Fibroblast of skin of back (primary cell): ENCODE measurements at regions not wholly inside any gene's neighbourhood (a gene's known extent, or its start where the extent isn't known, plus 50 kb on each side); places are given as distances from the start of the nearest gene placed in this dataset.

Experiments used
- DNase-seq: peaks from one replicate; pipeline ENCODE4 v3.0.0-alpha.2; 2013

DNA sequence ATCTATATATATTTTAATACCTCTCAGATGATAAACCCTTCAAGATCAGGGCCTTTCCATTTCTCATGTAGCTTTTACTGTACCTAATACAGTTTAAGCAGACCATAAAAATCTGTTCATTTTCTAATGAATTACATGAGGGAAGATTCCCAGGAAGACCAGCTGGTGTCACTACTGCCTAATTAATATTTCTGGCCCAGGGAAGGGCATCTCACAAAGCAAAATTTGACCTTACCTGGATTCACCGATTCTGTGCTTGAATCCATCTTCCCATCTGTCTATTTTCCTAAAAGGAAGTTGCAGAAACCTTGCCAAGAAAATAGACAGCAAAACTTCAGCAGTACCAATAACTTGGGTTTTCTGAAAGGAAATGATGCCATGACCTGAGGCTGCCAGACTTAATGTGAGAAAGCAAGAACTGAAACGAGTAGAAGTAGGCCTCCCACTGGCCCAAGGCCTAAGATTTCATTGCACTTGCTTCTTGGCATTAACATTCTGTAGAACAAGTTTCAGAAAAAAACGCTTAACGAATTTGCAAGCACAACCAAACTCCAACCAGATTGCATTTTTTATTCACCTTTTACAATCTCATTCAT lies 83.0 kb upstream of the GLIS3 start:
- peak; percentile 8 for DNase-seq

GRCh38 chr9:4381744-4382143 lies 81.9 kb upstream of the GLIS3 start:
- no peak for DNase-seq

DNA sequence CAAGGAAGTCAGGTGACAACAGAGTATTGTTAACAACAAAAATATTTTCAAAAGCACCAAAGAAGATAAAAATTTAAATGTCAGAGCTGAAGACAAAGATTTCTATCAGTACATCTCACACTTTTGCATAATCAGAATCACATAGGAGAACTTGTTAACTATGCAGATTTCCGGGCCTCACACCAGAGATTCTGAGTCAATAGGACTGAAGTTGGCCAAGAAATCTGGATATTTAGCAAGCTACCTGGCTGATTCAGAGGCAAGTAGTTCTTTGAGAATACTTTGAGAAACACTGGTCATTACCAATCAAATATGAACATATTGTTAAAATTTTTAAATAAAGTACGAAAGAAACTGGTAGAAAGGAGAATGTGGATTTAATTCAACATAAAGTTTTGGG lies 80.5 kb upstream of the GLIS3 start:
- no peak for DNase-seq

DNA sequence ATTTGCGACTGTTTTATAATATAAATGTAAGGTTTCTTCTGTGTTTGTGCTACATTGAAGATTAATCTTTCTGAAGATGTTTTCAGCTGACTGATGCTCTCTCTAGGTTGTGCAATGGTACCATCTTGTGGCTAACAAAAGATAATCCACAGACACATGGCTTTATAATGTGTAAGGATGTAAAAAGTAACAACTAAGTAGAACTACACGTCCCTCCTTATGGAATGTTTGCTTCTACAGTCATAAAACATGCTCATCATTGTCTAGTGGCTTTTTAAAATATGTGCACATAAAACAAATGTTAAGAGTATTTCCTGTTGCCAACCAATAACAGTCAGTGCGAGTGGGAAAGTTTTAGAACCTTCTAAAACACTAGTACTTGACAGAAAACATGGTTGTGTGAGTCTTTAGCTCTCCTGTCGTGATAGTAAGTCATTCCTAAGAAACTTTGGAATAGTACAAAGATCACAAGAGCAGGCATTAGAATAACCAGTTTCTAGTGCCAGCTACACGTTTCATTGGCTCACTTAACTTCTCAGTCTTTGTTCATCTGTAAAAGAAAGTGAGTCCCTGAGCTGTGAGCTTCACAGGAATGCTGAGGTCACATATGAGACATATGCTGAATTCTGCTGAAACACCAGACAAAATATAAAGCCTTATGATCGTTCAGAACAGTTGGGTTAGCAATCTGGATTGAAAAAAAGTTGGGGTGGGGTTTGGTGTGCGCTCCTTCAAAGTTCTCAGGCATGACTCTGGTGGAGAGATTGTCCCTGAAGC lies 75.7 kb upstream of the GLIS3 start:
- peak; percentile 88 for DNase-seq

- peak; percentile 92 for DNase-seq
Measured at GRCh38 chr9:4371108-4371507, 71.2 kb upstream of the GLIS3 start.

DNA sequence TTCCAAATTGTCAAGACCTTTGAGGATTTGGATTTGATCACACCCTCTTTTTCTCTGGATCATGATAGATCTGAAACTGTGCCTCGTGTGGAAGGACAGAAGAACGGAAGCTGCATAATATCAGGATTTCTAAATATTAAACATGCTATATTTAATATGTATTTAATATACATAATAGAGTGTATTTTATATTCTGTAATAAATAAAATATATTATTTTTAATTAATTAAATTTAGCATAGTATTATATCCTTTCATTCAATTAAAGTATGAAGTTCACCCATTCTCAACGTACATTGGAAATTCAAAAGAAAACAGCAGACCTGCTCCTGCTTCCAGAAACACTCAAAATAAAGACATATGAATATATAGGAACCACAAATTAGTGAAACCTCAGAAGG lies 70.6 kb upstream of the GLIS3 start:
- no peak for DNase-seq

DNA sequence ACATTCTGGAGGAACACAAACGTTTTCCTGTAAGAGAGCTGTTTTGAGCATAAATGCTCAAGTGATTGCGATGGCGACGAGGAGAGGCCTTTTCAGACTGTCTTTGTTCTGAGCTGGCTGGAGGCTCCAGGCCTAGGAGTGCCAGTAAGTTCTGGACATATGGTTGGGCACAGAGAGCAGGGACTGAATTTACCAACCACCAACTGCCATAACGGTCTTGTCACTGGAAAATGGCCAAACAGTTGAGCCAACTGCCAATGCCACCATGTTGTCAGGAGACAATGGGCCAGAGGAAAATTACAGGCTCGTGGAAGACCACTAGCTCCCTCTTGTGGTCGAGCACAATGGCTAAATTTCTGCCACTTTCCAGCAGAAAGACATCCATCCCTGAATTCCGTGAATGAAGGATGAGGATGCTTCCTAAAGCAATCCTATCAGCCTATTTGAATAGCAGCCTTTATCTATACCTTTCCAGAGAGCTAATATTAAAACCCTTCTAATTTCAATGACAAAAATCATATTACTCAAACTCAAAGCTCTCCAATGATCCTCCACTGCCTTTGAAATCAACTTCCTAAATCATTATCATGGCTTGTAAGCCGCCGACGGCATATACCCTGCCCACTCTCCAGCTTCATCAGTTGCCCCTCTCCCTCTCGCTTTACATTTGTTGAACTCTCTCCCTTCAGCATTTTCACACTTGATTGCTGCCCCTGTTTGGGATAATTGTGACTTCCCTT lies 66.9 kb upstream of the GLIS3 start:
- DNase-seq, result peak; percentile 53

DNA sequence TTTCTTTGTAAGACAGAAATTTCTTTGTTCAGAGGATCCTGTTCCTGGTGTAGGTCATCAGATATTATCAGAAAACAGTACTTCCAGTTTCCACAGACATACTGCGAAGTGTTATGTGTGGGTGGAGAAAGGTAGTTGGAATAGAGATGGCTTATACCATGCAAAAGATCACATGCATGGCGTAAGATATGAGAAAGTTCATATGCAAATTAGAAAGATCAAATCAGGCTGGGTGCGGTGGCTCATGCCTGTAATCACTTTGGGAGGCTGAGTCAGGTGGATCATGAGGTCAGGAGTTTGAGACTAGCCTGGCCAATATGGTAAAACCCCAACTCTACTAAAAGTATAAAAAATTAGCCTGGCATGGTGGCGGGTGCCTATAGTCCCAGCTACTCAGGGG lies 65.2 kb upstream of the GLIS3 start:
- no peak for DNase-seq

- no peak for DNase-seq
Measured at GRCh38 chr9:4362281-4362680, 62.4 kb upstream of the GLIS3 start.

- no peak for DNase-seq
Measured at GRCh38 chr9:4359016-4359415, 59.1 kb upstream of the GLIS3 start.

GRCh38 chr9:4357929-4358328 lies 58.1 kb upstream of the GLIS3 start:
- no peak for DNase-seq

- no peak for DNase-seq
Measured at GRCh38 chr9:4356306-4356705, 56.4 kb upstream of the GLIS3 start.

DNA sequence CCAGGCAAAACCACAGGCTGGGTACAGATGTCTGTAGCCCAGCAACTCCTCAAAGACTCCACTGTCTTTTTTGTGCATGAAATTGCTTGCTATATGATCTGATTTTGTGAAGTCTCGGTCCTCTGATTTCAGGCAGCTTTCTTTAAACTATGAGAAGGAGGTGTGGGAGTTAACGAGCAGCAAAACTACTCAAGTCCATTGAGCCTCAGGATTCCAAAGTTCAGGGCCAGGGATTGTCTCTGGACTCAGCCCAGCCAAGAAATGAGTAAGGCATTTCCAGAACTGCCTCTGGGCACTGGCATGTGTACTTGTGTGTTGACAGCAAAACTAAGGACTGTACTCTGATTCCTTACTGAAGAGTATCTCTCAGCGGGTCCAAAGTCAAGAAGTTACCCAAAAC lies 53.4 kb upstream of the GLIS3 start:
- no peak for DNase-seq

GRCh38 chr9:4349816-4350418 lies 50.0 kb upstream of the GLIS3 start:
- no peak for DNase-seq
